Keratinocyte (primary cell): ENCODE measurements at regions not wholly inside any gene's neighbourhood (a gene's known extent, or its start where the extent isn't known, plus 50 kb on each side); places are given as distances from the start of the nearest gene placed in this dataset.

Experiments
- DNase-seq: peaks from one replicate; pipeline ENCODE4 v3.0.0-alpha.2; 2011; ENCODE audit warnings: low read depth, missing footprints, low spot score
- FAIRE-seq: peaks from 2 replicates; lab custom pipeline; 2011; peaks lifted over from hg19 to GRCh38; lab: Jason Lieb, UNC
- H2AFZ ChIP-seq: 2 replicates; pipeline ENCODE4 v1.6.0; 2012; ENCODE audit warnings: low read length, control low read depth, inconsistent platforms; ENCODE audit not compliant: control insufficient read depth
- H3K27ac ChIP-seq: 2 replicates; pipeline ENCODE4 v1.5.1; 2011; ENCODE audit warnings: low read length; ENCODE audit not compliant: control insufficient read depth, insufficient read depth
- H3K27me3 ChIP-seq: 3 replicates; pipeline ENCODE4 v1.6.0; 2011; ENCODE audit warnings: low read length; ENCODE audit not compliant: control insufficient read depth, insufficient read depth; ENCODE audit errors: extremely low read depth
- H3K36me3 ChIP-seq, 2 experiments: 2 replicates in 1 of 2; 3 replicates in 1 of 2; pipeline ENCODE4 v1.5.1; 2011; ENCODE audit warnings: low read length in 2 of 2, mild to moderate bottlenecking in 1 of 2; ENCODE audit not compliant: control insufficient read depth in 2 of 2, insufficient read depth in 2 of 2; ENCODE audit errors: extremely low read depth in 1 of 2
- H3K4me1 ChIP-seq: 3 replicates; pipeline ENCODE4 v1.5.1; 2011; ENCODE audit warnings: low read length; ENCODE audit not compliant: control insufficient read depth, insufficient read depth; ENCODE audit errors: extremely low read depth
- H3K4me2 ChIP-seq: 3 replicates; pipeline ENCODE4 v1.6.0; 2011; ENCODE audit warnings: low read depth, low read length; ENCODE audit not compliant: control insufficient read depth, insufficient read depth; ENCODE audit errors: extremely low read depth
- H3K4me3 ChIP-seq, 3 experiments: fragments of 200-600 bp in 1 of 3; sonication (generic) in 1 of 3; 2 replicates in 2 of 3; 3 replicates in 1 of 3; pipeline ENCODE4 v1.5.1; 2011 to 2016; ENCODE audit warnings: low read length in 3 of 3, mild to moderate bottlenecking in 3 of 3, control low read depth in 2 of 3, inconsistent platforms in 1 of 3, low read depth in 1 of 3, mixed read lengths in 1 of 3, mixed run types in 1 of 3, moderate library complexity in 1 of 3; ENCODE audit not compliant: control insufficient read depth in 2 of 3, insufficient read depth in 2 of 3; ENCODE audit errors: extremely low read depth in 1 of 3
- H3K79me2 ChIP-seq: 2 replicates; pipeline ENCODE4 v1.6.0; 2012; ENCODE audit warnings: low read length; ENCODE audit not compliant: control insufficient read depth, insufficient read depth
- H3K9ac ChIP-seq: 3 replicates; pipeline ENCODE4 v1.6.0; 2011; ENCODE audit warnings: low read length; ENCODE audit not compliant: control insufficient read depth, insufficient read depth; ENCODE audit errors: extremely low read depth
- H3K9me1 ChIP-seq: 3 replicates; pipeline ENCODE4 v1.6.0; 2011; ENCODE audit warnings: low read length; ENCODE audit not compliant: control insufficient read depth, insufficient read depth; ENCODE audit errors: extremely low read depth
- H3K9me3 ChIP-seq: 2 replicates; pipeline ENCODE4 v1.5.1; 2012; ENCODE audit warnings: low read depth, low read length; ENCODE audit not compliant: control insufficient read depth
- H4K20me1 ChIP-seq: 3 replicates; pipeline ENCODE4 v1.6.0; 2011; ENCODE audit warnings: low read length; ENCODE audit not compliant: control insufficient read depth, insufficient read depth; ENCODE audit errors: extremely low read depth
- EZH2 ChIP-seq: IDR thresholded peaks from one replicate; pipeline ENCODE4 v1.6.1; 2012; ENCODE audit warnings: inconsistent platforms, mild to moderate bottlenecking, low read length, moderate library complexity
- dilution Hi-C: fragments of 300-500 bp; cut with MboI; formaldehyde crosslinking; loops from one replicate; pipeline ENCODE4 v1.7.0; 2020; ENCODE audit warnings: low sequenced_read_pairs; ENCODE audit not compliant: extremely low pct_ligation_motif_present
- TF ChIP-seq, protein P1 (sequence below), 3 experiments: IDR thresholded peaks in 1 of 3; conservative IDR thresholded peaks in 1 of 3; optimal IDR thresholded peaks in 1 of 3; 2 replicates in 2 of 3; 3 replicates in 1 of 3; pipeline versions ENCODE3 to v1.5.1; 2011; ENCODE audit warnings: low read length in 3 of 3, mild to moderate bottlenecking in 3 of 3, moderate library complexity in 2 of 3, control low read depth in 1 of 3, inconsistent platforms in 1 of 3; ENCODE audit not compliant: insufficient read depth in 2 of 3; ENCODE audit errors: extremely low read depth in 1 of 3

- no peak for TF ChIP-seq EZH2
- TF ChIP-seq, protein P1, sequence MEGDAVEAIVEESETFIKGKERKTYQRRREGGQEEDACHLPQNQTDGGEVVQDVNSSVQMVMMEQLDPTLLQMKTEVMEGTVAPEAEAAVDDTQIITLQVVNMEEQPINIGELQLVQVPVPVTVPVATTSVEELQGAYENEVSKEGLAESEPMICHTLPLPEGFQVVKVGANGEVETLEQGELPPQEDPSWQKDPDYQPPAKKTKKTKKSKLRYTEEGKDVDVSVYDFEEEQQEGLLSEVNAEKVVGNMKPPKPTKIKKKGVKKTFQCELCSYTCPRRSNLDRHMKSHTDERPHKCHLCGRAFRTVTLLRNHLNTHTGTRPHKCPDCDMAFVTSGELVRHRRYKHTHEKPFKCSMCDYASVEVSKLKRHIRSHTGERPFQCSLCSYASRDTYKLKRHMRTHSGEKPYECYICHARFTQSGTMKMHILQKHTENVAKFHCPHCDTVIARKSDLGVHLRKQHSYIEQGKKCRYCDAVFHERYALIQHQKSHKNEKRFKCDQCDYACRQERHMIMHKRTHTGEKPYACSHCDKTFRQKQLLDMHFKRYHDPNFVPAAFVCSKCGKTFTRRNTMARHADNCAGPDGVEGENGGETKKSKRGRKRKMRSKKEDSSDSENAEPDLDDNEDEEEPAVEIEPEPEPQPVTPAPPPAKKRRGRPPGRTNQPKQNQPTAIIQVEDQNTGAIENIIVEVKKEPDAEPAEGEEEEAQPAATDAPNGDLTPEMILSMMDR (optimal IDR thresholded peaks at IDR 0.05 in 1 of 3, IDR thresholded peaks at IDR 0.05 in 1 of 3, conservative IDR thresholded peaks at IDR 0.05 in 1 of 3; ENCODE audit: extremely low read depth in 1 of 3, insufficient read depth in 2 of 3, low read length in 3 of 3): no peak
- H3K27ac ChIP-seq: no peak overlapping the region
- H4K20me1 ChIP-seq: no peaks in the 10 kb centered on the region
- no peaks in the 10 kb centered on the region for H3K9me1 ChIP-seq
- H3K9ac ChIP-seq: no peak overlapping the region
- H3K4me3 ChIP-seq: no peak overlapping the region
- dilution Hi-C loops: no loop called here
- FAIRE-seq (no peak), DNase-seq (no peak)
- no peaks in the 10 kb centered on the region for H3K36me3 ChIP-seq
- H3K4me2 ChIP-seq: no peak overlapping the region
- no peaks in the 10 kb centered on the region for H3K79me2 ChIP-seq
- H3K9me3 ChIP-seq: no peaks in the 10 kb centered on the region
- H2AFZ ChIP-seq: no peak overlapping the region
- no peaks in the 10 kb centered on the region for H3K27me3 ChIP-seq
- H3K4me1 ChIP-seq: no peaks in the 10 kb centered on the region
Measured at GRCh38 chr9:26606756-26607155, 285.8 kb downstream of the CAAP1 start.

- no peak for DNase-seq
- H3K4me1 ChIP-seq: no peaks in the 10 kb centered on the region
- no peak for FAIRE-seq
- TF ChIP-seq EZH2: no peak
- TF ChIP-seq, protein P1 (optimal IDR thresholded peaks at IDR 0.05 in 1 of 3, IDR thresholded peaks at IDR 0.05 in 1 of 3, conservative IDR thresholded peaks at IDR 0.05 in 1 of 3; ENCODE audit: extremely low read depth in 1 of 3, insufficient read depth in 2 of 3, low read length in 3 of 3): no peak
- no peak overlapping the region for H3K9ac ChIP-seq
- H3K27ac ChIP-seq: no peak overlapping the region
- no peaks in the 10 kb centered on the region for H3K36me3 ChIP-seq
- no peak overlapping the region for H2AFZ ChIP-seq
- H3K27me3 ChIP-seq: no peaks in the 10 kb centered on the region
- dilution Hi-C loops: no loop called here
- H3K4me3 ChIP-seq: no peak overlapping the region
- no peaks in the 10 kb centered on the region for H3K79me2 ChIP-seq
- no peaks in the 10 kb centered on the region for H3K9me1 ChIP-seq
- H3K9me3 ChIP-seq: no peaks in the 10 kb centered on the region
- H3K4me2 ChIP-seq: no peak overlapping the region
- no peaks in the 10 kb centered on the region for H4K20me1 ChIP-seq
Measured at GRCh38 chr9:26605367-26605766, 287.2 kb downstream of the CAAP1 start.
